Mammary epithelial cell (primary cell): ENCODE measurements at regions not wholly inside any gene's neighbourhood (a gene's known extent, or its start where the extent isn't known, plus 50 kb on each side); places are given as distances from the start of the nearest gene placed in this dataset.

Experiments
- CTCF ChIP-seq, 2 donors: IDR thresholded peaks in 1 of 2; conservative IDR thresholded peaks in 1 of 2; 2 replicates each; pipeline ENCODE4 v1.5.1; 2011 to 2012; ENCODE audit warnings: inconsistent platforms in 2 of 2, low read length in 2 of 2, mild to moderate bottlenecking in 2 of 2, control low read depth in 1 of 2, low read depth in 1 of 2; ENCODE audit not compliant: insufficient read depth in 1 of 2; ENCODE audit errors: extremely low read depth in 1 of 2
- EZH2 ChIP-seq: IDR thresholded peaks from 2 replicates; pipeline ENCODE4 v1.6.1; 2012; ENCODE audit warnings: low read length, inconsistent platforms, borderline replicate concordance

- TF ChIP-seq CTCF (conservative IDR thresholded peaks at IDR 0.05 in 1 of 2, IDR thresholded peaks at IDR 0.05 in 1 of 2; ENCODE audit: extremely low read depth in 1 of 2, insufficient read depth in 1 of 2, low read depth in 1 of 2, low read length in 2 of 2) = no peak
- no peak for TF ChIP-seq EZH2
Measured at GRCh38 chrX:10038585-10038984, 71.4 kb downstream of the CLDN34 start.
